Esophagus squamous epithelium (tissue), 4 donors: ENCODE measurements at regions not wholly inside any gene's neighbourhood (a gene's known extent, or its start where the extent isn't known, plus 50 kb on each side); places are given as distances from the start of the nearest gene placed in this dataset.

Experiments used
- CTCF ChIP-seq, 6 experiments: fragments of 450-650 bp in 4 of 6; fragments of 200-600 bp in 2 of 6; sonication (generic) in 2 of 6; IDR thresholded peaks; one replicate each; pipeline ENCODE4 v1.5.1; 2016 to 2019; ENCODE audit warnings: antibody characterized with exemption in 6 of 6, mild to moderate bottlenecking in 4 of 6, moderate library complexity in 4 of 6
- POLR2A ChIP-seq, 4 donors: fragments of 450-650 bp; IDR thresholded peaks; one replicate each; pipeline ENCODE4 v1.6.1; 2017; ENCODE audit warnings: antibody characterized with exemption in 4 of 4, mild to moderate bottlenecking in 4 of 4, moderate library complexity in 3 of 4

GRCh38 chr9:7242126-7242525 lies 484.4 kb downstream of the KDM4C start:
- TF ChIP-seq CTCF (IDR thresholded peaks at IDR 0.05), result no peak
- TF ChIP-seq POLR2A (IDR thresholded peaks at IDR 0.05), result no peak
